ENCODE measurements at regions not wholly inside any gene's neighbourhood (a gene's known extent, or its start where the extent isn't known, plus 50 kb on each side); places are given as distances from the start of the nearest gene placed in this dataset.
A peak's percentile ranks its signal among the peaks of the same experiment; 100 is the strongest.

- intact Hi-C loops (cut with DNase I): no loop called here
- no peak for DNase-seq
- ATAC-seq: no peak
These were observed 50.0 kb downstream of the PABIR2 start for GRCh38 chrX:134747006-134747405.

DNA sequence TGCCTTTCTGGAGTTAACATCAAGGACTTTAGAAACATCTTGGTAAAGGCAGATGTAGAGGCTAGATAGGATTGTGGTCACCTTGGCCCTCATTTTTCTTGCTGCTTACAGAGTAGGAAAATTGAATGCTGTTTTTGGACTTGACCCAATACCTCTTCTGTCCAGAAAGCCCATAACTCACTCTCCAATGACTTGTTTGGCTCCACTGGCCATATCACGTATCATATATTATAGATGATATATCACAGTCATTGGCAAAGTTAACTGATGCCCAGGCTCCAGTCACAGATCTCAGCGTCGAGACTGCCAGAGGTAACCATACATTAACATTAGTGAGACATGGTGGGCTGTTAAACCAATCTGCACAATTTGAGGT, 50.6 kb downstream of the PABIR2 start:
- intact Hi-C loops (cut with DNase I): no loop called here
- no peak for ATAC-seq
- no peak for DNase-seq

DNA sequence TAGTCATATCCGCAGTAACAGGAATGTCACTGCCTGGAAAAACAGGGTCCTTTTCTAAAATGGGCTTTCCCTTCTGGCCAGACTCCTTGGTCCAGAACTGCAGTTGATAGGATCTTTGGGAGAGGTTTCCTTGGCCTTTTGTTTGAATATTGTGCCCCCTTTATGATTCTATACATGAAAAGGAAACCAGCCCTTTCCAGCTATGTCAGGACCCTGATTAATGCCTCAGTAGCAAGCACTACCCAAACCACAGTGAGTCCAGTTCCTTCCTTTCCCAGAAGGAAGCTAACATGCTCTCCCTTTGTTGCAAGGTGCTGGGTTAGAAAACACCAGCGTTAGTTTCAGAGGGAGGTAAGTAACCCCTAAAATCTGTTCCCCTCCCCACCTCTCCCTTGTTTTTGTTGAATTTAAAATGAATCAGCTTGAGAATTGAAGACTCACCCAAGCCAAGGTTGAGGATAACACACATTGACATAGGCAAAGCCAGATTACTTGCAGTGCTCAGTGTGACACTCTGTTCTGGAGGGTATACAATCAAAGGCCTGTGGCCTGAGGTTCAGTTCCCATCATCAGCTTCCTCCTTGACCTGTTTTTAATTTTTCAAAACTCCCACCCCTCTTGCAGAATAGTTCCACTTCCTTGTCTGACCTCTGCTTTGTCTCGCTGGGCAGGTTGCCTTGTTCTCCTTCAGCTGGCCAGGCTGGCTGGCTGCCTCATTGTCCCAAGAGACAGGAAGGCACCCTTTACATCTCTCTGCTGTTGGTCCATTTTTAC, 51.2 kb downstream of the PABIR2 start:
- no peak for ATAC-seq
- intact Hi-C loops (cut with DNase I): no loop called here
- DNase-seq: no peak

DNA sequence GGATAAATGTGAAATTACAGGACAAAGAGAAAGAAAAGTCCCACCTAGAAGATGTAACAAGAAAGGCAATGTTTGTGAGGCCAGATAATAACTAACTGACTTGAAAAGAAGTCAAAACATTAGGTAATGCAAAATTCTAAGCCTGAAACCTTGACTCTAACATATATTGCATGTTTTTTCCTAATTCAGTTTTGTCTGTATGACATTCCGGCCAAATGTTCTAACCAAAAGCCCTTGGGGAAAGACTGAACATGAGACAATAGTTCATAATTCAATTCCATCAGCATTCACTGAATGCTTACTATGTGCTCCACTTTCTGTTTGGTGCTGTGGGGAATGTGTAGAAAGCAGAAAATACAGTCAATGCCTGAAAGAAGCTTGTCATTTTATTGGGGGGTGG, 53.9 kb downstream of the PABIR2 start:
- intact Hi-C loops (cut with DNase I): no loop called here
- no peak for ATAC-seq
- no peak for DNase-seq

- ATAC-seq: no peak
- intact Hi-C loops (cut with DNase I): no loop called here
These were observed 54.4 kb downstream of the PABIR2 start for GRCh38 chrX:134742573-134742972.

GRCh38 chrX:134741746-134742145, 55.3 kb downstream of the PABIR2 start:
- intact Hi-C loops (cut with DNase I): no loop called here
- ATAC-seq (no peak), DNase-seq (no peak)

More at GRCh38 chrX:134742573-134742972, 54.4 kb downstream of the PABIR2 start:
- no peak for DNase-seq

GRCh38 chrX:134738986-134739740, 57.8 kb downstream of the PABIR2 start:
- ATAC-seq (no peak), DNase-seq (no peak)
- intact Hi-C loops (cut with DNase I): no loop called here

DNA sequence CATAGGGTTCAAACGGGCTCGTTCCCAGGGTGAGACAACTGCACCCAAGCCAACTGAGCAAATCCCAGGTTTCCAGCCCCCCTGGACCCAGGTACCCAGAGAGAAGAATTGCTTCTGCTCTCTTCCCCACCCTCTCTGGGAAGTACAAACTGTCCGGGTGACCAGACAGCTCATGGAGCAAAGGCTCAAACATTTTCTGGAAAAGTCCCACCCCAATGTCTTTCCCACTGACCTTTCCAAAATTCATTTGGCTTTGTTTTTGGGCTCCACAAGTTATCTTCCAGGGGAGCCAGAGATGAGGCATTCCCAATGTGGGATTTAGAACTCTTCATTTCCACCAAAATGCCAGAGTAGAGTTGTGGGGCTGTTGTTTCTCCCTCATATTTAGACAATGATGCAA, 58.6 kb downstream of the PABIR2 start:
- no peak for ATAC-seq
- intact Hi-C loops (cut with DNase I): no loop called here
- no peak for DNase-seq

GRCh38 chrX:134737721-134738369, 59.2 kb downstream of the PABIR2 start:
- no peak for ATAC-seq
- no peak for DNase-seq
- intact Hi-C loops (cut with DNase I): no loop called here

DNA sequence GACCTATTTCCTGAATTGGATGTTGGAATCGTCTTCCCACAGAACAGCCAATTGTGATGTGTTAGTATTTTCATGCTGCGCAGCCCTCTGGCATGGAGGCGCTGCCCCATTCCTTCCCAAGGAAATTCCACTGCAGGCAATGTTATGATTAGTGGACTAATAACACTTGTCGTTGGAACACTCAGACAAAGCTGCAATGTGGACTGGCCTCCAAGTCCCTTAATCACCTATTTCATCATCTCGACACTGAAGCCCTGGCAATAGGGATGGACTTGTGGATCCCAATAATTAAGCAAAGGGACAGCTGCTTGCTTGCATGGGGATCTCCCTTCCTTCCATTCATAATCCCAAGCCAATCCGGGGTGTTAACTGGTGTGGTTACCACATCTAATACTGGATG, 59.9 kb downstream of the PABIR2 start:
- intact Hi-C loops (cut with DNase I): no loop called here
- DNase-seq (no peak), ATAC-seq (peak; percentile 56 to 64)

DNA sequence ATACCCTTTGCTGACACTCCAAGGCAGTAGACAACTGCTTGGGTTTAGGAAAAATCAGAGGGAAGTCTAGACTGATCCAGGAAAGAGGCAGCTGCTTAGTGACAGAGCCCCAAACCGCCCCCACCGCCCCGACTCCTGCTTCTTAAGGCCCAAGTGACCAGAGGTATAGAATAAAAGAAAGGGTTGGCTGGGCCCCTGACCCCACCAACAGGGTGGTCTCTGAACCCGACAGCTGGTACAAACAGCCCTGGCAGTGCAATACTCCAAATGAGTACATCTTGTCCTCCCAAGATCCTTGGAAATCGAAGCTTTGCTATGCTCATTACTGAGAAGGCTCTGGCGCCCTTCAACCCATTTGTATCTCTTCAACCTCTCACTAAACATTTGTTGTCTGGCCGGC, 60.6 kb downstream of the PABIR2 start:
- ATAC-seq: no peak

GRCh38 chrX:134735015-134735414, 62.0 kb downstream of the PABIR2 start:
- DNase-seq: no peak
- intact Hi-C loops (cut with DNase I): no loop called here
- ATAC-seq: no peak

More for the DNA sequence above, 60.6 kb downstream of the PABIR2 start:
- no peak for DNase-seq
- intact Hi-C loops (cut with DNase I): no loop called here

DNA sequence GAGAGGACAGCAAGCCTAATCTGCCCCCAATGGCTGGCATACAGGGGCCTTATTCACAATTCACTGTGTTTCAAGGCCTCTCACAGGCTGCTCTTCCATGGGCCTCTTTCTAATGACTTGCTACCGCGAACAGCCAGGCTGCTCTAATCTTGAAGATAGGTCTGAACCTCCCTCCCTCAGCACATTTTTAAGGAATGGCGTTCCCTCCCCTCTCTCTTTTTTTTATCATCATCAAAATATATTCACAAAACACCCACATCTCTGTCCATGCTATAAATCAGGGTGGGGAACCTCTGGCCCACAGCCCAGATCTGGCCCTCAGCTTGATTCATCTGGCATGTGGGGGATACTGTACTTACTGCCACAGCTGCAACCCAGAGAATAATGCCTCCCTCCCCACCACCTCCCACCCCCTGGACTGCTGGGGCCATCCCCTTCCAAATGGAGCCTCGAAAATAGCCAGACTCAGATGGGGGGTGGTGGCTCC, 62.5 kb downstream of the PABIR2 start:
- ATAC-seq (peak; percentile 21 to 28), DNase-seq (no peak)
- intact Hi-C loops (cut with DNase I): no loop called here

- DNase-seq (no peak), ATAC-seq (peak in 1 of 2 donors; percentile 52)
- intact Hi-C loops (cut with DNase I): no loop called here
These were observed 63.4 kb downstream of the PABIR2 start for GRCh38 chrX:134733591-134733990.

- intact Hi-C loops (cut with DNase I): no loop called here
- no peak for DNase-seq
- no peak for ATAC-seq
These were observed 64.3 kb downstream of the PABIR2 start for GRCh38 chrX:134732676-134733075.

DNA sequence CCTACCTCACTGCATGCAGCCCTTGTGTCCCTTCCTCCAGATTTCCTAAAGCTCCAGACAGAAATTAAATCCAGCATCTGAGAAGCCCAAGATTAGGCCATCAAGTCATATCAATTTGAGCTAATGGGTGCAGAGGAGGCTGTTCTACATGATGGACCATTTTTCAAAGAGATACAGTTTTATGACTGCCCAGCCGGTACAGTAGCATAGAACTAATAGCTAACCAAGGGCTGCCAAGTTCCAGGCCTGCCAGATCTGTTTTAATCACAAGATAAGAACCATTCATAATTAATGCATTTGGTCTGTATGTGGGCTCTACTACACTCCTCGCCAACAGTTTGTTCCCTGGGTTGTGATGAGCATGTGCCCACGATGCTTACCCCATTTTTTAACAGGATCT, 64.9 kb downstream of the PABIR2 start:
- ATAC-seq: no peak
- intact Hi-C loops (cut with DNase I): no loop called here
- DNase-seq: no peak

- no peak for ATAC-seq
- intact Hi-C loops (cut with DNase I): no loop called here
- no peak for DNase-seq
These were observed 69.1 kb upstream of the PLAC1 start for GRCh38 chrX:134727363-134727762.

- ATAC-seq (no peak), DNase-seq (no peak)
- intact Hi-C loops (cut with DNase I): no loop called here
These were observed 66.9 kb upstream of the PLAC1 start for GRCh38 chrX:134725103-134725690.

DNA sequence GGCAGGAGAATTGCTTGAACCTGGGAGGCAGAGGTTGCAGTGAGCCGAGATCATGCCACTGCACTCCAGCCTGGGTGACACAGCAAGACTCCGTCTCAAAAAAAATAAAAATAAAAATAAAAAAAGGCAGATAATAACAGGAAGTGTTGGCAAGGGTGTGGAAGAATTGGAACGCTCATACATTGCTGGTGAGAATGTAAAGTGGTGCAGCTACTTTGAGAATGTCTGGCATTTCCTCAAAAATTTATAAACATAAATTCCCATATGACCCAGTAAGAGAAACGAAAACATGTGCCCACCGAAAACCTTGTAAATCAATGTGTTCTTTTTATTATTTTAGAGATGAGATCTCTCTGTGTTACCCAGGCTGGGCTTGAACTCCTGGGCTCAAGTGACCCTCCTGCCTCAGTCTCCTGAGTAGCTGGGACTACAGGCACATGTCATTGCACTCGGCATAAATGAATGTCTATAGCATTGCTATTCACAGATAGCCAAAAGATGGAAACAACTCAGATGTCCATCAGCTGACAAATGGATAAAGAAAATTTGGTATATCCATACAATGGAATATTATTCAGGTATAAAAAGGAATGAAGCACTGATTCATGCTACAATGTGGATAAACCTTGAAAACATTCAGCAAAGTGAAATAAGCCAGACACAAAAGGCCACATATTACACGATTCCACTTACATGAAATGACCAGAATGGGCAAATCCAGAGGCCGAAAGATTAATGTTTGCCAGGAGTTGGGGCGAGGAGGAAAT, 63.7 kb upstream of the PLAC1 start:
- no peak for ATAC-seq
- DNase-seq: no peak
- intact Hi-C loops (cut with DNase I): no loop called here
